ENCODE measurements at regions not wholly inside any gene's neighbourhood (a gene's known extent, or its start where the extent isn't known, plus 50 kb on each side); places are given as distances from the start of the nearest gene placed in this dataset.

DNA sequence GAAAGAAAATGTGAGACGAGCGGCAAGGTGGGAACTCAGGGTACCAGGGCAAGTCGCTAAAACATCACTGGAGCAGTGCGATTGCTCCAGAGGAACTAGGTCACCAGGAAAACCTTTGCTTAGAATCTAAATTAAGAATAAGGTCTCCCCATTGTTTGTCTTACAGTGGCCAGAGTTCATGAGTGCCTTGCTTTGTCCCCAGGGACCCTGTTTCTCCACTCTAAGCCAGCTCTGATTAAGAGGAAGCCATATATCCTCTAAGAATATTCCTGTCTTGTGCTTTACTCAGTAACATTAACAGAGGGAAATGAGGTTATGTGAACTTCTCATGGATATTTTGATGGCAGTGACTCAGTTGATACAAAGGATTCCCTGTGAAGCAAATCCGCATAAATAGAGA lies 305.8 kb downstream of the CD83 start:
- Histone ChIP-seq H3K36me3 (replicated peaks; ENCODE audit: insufficient read depth, low read length) (no peaks in the 10 kb centered on the region), H3K4me2 (ENCODE audit: low read depth, low read length) (no peak overlapping the region), H3K27me3 (replicated peaks; ENCODE audit: insufficient read depth, low read length) (no peaks in the 10 kb centered on the region), H3K4me3 (ENCODE audit: low read length) (no peak overlapping the region), H2AFZ (ENCODE audit: low read length) (no peak overlapping the region), H3K9me3 (replicated peaks; ENCODE audit: insufficient read depth, low read length) (no peaks in the 10 kb centered on the region), H3K79me2 (ENCODE audit: low read length) (no peaks in the 10 kb centered on the region), H3K9ac (ENCODE audit: low read length) (no peak overlapping the region), H3K27ac (ENCODE audit: low read length) (no peak overlapping the region), H3K4me1 (ENCODE audit: low read length) (no peaks in the 10 kb centered on the region), H3F3A (ENCODE audit: insufficient read depth, low read length) (no peaks in the 10 kb centered on the region), H4K20me1 (ENCODE audit: insufficient read depth, low read length) (no peaks in the 10 kb centered on the region), H3K9me2 (replicated peaks; ENCODE audit: insufficient read depth, low read length) (no peaks in the 10 kb centered on the region)
- DNase-seq, result no peak
- TF ChIP-seq EZH2 (optimal IDR thresholded peaks at IDR 0.05; ENCODE audit: low read depth, low read length), result no peak
- no peak for TF ChIP-seq EZH2phosphoT487 (IDR thresholded peaks at IDR 0.05; ENCODE audit: low read length)

- Histone ChIP-seq H3K9me2 (replicated peaks; ENCODE audit: insufficient read depth, low read length) (no peaks in the 10 kb centered on the region), H3K9me3 (replicated peaks; ENCODE audit: insufficient read depth, low read length) (no peaks in the 10 kb centered on the region), H3K4me3 (ENCODE audit: low read length) (no peak overlapping the region), H2AFZ (ENCODE audit: low read length) (no peak overlapping the region), H3K79me2 (ENCODE audit: low read length) (no peaks in the 10 kb centered on the region), H3K4me1 (ENCODE audit: low read length) (no peaks in the 10 kb centered on the region), H3K27ac (ENCODE audit: low read length) (no peak overlapping the region), H3K36me3 (replicated peaks; ENCODE audit: insufficient read depth, low read length) (no peaks in the 10 kb centered on the region), H4K20me1 (ENCODE audit: insufficient read depth, low read length) (no peaks in the 10 kb centered on the region), H3K9ac (ENCODE audit: low read length) (no peak overlapping the region), H3K4me2 (ENCODE audit: low read depth, low read length) (no peak overlapping the region), H3K27me3 (replicated peaks; ENCODE audit: insufficient read depth, low read length) (no peaks in the 10 kb centered on the region), H3F3A (ENCODE audit: insufficient read depth, low read length) (no peaks in the 10 kb centered on the region)
- TF ChIP-seq EZH2phosphoT487 (IDR thresholded peaks at IDR 0.05; ENCODE audit: low read length) (no peak), EZH2 (optimal IDR thresholded peaks at IDR 0.05; ENCODE audit: low read depth, low read length) (no peak), CTCF (IDR thresholded peaks at IDR 0.05; ENCODE audit: low read length) (no peak)
- no peak for DNase-seq
Measured at GRCh38 chr6:14423955-14424354, 306.4 kb downstream of the CD83 start.

DNA sequence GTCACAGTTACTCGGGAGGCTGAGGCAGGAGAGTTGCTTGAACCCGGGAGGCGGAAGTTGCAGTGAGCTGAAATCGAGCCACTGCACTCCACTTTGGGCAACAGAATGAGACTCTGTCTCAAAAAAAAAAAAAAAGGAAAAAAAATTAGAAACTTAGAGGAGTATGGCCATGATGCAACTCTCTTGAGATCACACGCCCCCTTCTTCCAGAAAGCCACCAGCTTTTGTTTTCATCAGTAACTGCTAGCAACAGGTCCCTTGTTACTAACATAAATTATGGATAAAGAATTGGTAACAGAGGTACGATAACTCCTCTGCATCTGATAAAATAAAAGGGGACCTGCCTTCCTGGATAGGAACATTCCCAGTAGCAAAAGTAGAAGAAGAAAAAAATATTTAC lies 308.2 kb downstream of the CD83 start:
- Histone ChIP-seq H3K36me3 (replicated peaks; ENCODE audit: insufficient read depth, low read length) (no peaks in the 10 kb centered on the region), H3K4me1 (ENCODE audit: low read length) (no peaks in the 10 kb centered on the region), H3K9me3 (replicated peaks; ENCODE audit: insufficient read depth, low read length) (no peaks in the 10 kb centered on the region), H3F3A (ENCODE audit: insufficient read depth, low read length) (no peaks in the 10 kb centered on the region), H3K79me2 (ENCODE audit: low read length) (no peaks in the 10 kb centered on the region), H3K9me2 (replicated peaks; ENCODE audit: insufficient read depth, low read length) (no peaks in the 10 kb centered on the region), H4K20me1 (ENCODE audit: insufficient read depth, low read length) (no peaks in the 10 kb centered on the region), H3K4me2 (ENCODE audit: low read depth, low read length) (no peak overlapping the region), H2AFZ (ENCODE audit: low read length) (no peak overlapping the region), H3K27ac (ENCODE audit: low read length) (no peak overlapping the region), H3K4me3 (ENCODE audit: low read length) (no peak overlapping the region), H3K9ac (ENCODE audit: low read length) (no peak overlapping the region), H3K27me3 (replicated peaks; ENCODE audit: insufficient read depth, low read length) (no peaks in the 10 kb centered on the region)
- DNase-seq, result no peak
- no peak for TF ChIP-seq CTCF (IDR thresholded peaks at IDR 0.05; ENCODE audit: low read length)
- TF ChIP-seq EZH2phosphoT487 (IDR thresholded peaks at IDR 0.05; ENCODE audit: low read length), result no peak
- no peak for TF ChIP-seq EZH2 (optimal IDR thresholded peaks at IDR 0.05; ENCODE audit: low read depth, low read length)

DNA sequence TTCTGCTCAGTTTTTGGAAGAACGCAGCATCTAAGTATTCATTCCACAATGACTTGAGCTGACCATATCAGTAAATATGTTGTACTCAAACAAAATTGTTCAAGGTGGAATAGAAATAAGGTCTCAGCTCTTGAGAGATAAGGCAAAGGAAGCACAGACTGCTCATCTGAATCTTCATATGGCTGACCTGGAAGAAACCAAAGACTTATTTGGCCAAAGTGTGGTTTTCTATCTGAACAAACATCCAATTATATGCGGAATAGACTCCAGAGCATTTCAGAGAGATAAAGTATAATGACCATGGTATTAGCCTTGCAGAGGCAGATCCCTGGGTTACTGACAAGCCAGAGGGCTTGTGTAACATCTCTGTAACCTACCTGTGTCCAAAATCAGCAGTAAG lies 308.7 kb downstream of the CD83 start:
- H3K4me1 ChIP-seq (ENCODE audit: low read length), result no peaks in the 10 kb centered on the region
- no peak for DNase-seq
- H3K36me3 ChIP-seq (replicated peaks; ENCODE audit: insufficient read depth, low read length), result no peaks in the 10 kb centered on the region
- H2AFZ ChIP-seq (ENCODE audit: low read length), result no peak overlapping the region
- TF ChIP-seq CTCF (IDR thresholded peaks at IDR 0.05; ENCODE audit: low read length) (no peak), EZH2 (optimal IDR thresholded peaks at IDR 0.05; ENCODE audit: low read depth, low read length) (no peak), EZH2phosphoT487 (IDR thresholded peaks at IDR 0.05; ENCODE audit: low read length) (no peak)
- no peaks in the 10 kb centered on the region for H3K9me3 ChIP-seq (replicated peaks; ENCODE audit: insufficient read depth, low read length)
- no peak overlapping the region for H3K4me3 ChIP-seq (ENCODE audit: low read length)
- no peak overlapping the region for H3K4me2 ChIP-seq (ENCODE audit: low read depth, low read length)
- H3K79me2 ChIP-seq (ENCODE audit: low read length), result no peaks in the 10 kb centered on the region
- no peaks in the 10 kb centered on the region for H3K27me3 ChIP-seq (replicated peaks; ENCODE audit: insufficient read depth, low read length)
- H3K27ac ChIP-seq (ENCODE audit: low read length), result no peak overlapping the region
- H3F3A ChIP-seq (ENCODE audit: insufficient read depth, low read length), result no peaks in the 10 kb centered on the region
- no peaks in the 10 kb centered on the region for H3K9me2 ChIP-seq (replicated peaks; ENCODE audit: insufficient read depth, low read length)
- no peaks in the 10 kb centered on the region for H4K20me1 ChIP-seq (ENCODE audit: insufficient read depth, low read length)
- no peak overlapping the region for H3K9ac ChIP-seq (ENCODE audit: low read length)

Measured in MM.1S (cell line).